ENCODE measurements at regions not wholly inside any gene's neighbourhood (a gene's known extent, or its start where the extent isn't known, plus 50 kb on each side); places are given as distances from the start of the nearest gene placed in this dataset.

- Histone ChIP-seq H3K36me3 (ENCODE audit: control insufficient read depth in 1 of 2, insufficient read depth in 2 of 2, low read length in 2 of 2) (no peaks in the 10 kb centered on the region), H2AFZ (ENCODE audit: low read depth, low read length, poor library complexity, severe bottlenecking) (no peak overlapping the region), H4K20me1 (ENCODE audit: insufficient read depth) (no peaks in the 10 kb centered on the region), H3K9me2 (ENCODE audit: insufficient read depth) (no peaks in the 10 kb centered on the region), H3K9me3 (ENCODE audit: control insufficient read depth in 1 of 2, insufficient read depth in 1 of 2, low read depth in 1 of 2, low read length in 2 of 2) (no peaks in the 10 kb centered on the region), H3K4me1 (ENCODE audit: control insufficient read depth in 1 of 2, insufficient read depth in 2 of 2, low read length in 2 of 2) (no peaks in the 10 kb centered on the region), H3K9ac (ENCODE audit: low read length) (no peak overlapping the region), H3K79me2 (ENCODE audit: insufficient read depth, low read length) (no peaks in the 10 kb centered on the region), H3K27me3 (ENCODE audit: insufficient read depth, low read length) (peaks cover 53% of the 10 kb centered on the region), H3K27ac (ENCODE audit: low read depth, low read length) (no peak overlapping the region), H3K4me2 (ENCODE audit: low read length) (no peak overlapping the region), H3K4me3 (replicated peaks in 1 of 2; ENCODE audit: low read depth in 1 of 2, low read length in 2 of 2) (no peak overlapping the region)
- DNase-seq (ENCODE audit: low read depth, low spot score) (no peak), ATAC-seq (no peak)
- RAD21 ChIA-PET (ENCODE audit: low non-redundant PET in 1 of 2, low total read pairs in 2 of 2, uncharacterized antibody in 2 of 2, unreplicated experiment in 2 of 2): no interaction called here
- CTCF ChIA-PET: no interaction called here
- intact Hi-C loops (cut with micrococcal nuclease): no loop called here
- no peak for TF ChIP-seq EZH2phosphoT487 (IDR thresholded peaks at IDR 0.05; ENCODE audit: borderline replicate concordance)
- no peak for TF ChIP-seq ZFX (IDR thresholded peaks at IDR 0.05)
- TF ChIP-seq POLR2AphosphoS5 (IDR thresholded peaks at IDR 0.05; ENCODE audit: low read depth, low read length): no peak
- TF ChIP-seq ZNF274 (IDR thresholded peaks at IDR 0.05; ENCODE audit: low read depth, low read length): no peak
- TF ChIP-seq MAX (IDR thresholded peaks at IDR 0.05): no peak
- no peak for TF ChIP-seq JUND (IDR thresholded peaks at IDR 0.05)
- TF ChIP-seq RAD21 (IDR thresholded peaks at IDR 0.05; ENCODE audit: low read depth): no peak
- no peak for TF ChIP-seq YY1 (IDR thresholded peaks at IDR 0.05; ENCODE audit: extremely low read depth, insufficient replicate concordance, low read depth, low read length)
- TF ChIP-seq TCF7L2 (IDR thresholded peaks at IDR 0.05; ENCODE audit: borderline replicate concordance, extremely low read depth, insufficient read depth, insufficient read length): no peak
- TF ChIP-seq CBX3 (IDR thresholded peaks at IDR 0.05; ENCODE audit: low read depth): no peak
- TF ChIP-seq CTCF (IDR thresholded peaks at IDR 0.05 in 2 of 3, conservative IDR thresholded peaks at IDR 0.05 in 1 of 3; ENCODE audit: borderline replicate concordance in 1 of 3, insufficient read depth in 1 of 3, low read depth in 2 of 3, low read length in 2 of 3): no peak
- TF ChIP-seq SIN3A (IDR thresholded peaks at IDR 0.05; ENCODE audit: low read depth): no peak
- TF ChIP-seq, protein P1, sequence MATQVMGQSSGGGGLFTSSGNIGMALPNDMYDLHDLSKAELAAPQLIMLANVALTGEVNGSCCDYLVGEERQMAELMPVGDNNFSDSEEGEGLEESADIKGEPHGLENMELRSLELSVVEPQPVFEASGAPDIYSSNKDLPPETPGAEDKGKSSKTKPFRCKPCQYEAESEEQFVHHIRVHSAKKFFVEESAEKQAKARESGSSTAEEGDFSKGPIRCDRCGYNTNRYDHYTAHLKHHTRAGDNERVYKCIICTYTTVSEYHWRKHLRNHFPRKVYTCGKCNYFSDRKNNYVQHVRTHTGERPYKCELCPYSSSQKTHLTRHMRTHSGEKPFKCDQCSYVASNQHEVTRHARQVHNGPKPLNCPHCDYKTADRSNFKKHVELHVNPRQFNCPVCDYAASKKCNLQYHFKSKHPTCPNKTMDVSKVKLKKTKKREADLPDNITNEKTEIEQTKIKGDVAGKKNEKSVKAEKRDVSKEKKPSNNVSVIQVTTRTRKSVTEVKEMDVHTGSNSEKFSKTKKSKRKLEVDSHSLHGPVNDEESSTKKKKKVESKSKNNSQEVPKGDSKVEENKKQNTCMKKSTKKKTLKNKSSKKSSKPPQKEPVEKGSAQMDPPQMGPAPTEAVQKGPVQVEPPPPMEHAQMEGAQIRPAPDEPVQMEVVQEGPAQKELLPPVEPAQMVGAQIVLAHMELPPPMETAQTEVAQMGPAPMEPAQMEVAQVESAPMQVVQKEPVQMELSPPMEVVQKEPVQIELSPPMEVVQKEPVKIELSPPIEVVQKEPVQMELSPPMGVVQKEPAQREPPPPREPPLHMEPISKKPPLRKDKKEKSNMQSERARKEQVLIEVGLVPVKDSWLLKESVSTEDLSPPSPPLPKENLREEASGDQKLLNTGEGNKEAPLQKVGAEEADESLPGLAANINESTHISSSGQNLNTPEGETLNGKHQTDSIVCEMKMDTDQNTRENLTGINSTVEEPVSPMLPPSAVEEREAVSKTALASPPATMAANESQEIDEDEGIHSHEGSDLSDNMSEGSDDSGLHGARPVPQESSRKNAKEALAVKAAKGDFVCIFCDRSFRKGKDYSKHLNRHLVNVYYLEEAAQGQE (IDR thresholded peaks at IDR 0.05; ENCODE audit: low read depth): no peak
- no peak for TF ChIP-seq EZH2 (IDR thresholded peaks at IDR 0.05)
- no peak for TF ChIP-seq CEBPB (IDR thresholded peaks at IDR 0.05; ENCODE audit: low read depth)
- no peak for TF ChIP-seq SRF (IDR thresholded peaks at IDR 0.05; ENCODE audit: low read depth)
- no peak for TF ChIP-seq EGR1 (IDR thresholded peaks at IDR 0.05; ENCODE audit: low read depth)
- no peak for TF ChIP-seq POLR2A (IDR thresholded peaks at IDR 0.05; ENCODE audit: borderline replicate concordance, extremely low read depth, insufficient read depth, insufficient read length)
- no TSS peak for BruUV-seq (replicated peaks)
- POLR2A ChIA-PET: no interaction called here
These were observed 105.6 kb downstream of the LIPG start for GRCh38 chr18:49667462-49667861.
